GM21786 (cell line): ENCODE measurements at regions not wholly inside any gene's neighbourhood (a gene's known extent, or its start where the extent isn't known, plus 50 kb on each side); places are given as distances from the start of the nearest gene placed in this dataset.
"Not testable (repeated sequence)": the region's sequence is repeated elsewhere in the genome, so short reads cannot be mapped to it uniquely, and the experiment has no call there.

Experiments used
- ATAC-seq: cut with Tn5 transposase; IDR thresholded peaks from one replicate; pipeline ENCODE4 v1.9.1; 2021; ENCODE audit not compliant: unreplicated experiment

DNA sequence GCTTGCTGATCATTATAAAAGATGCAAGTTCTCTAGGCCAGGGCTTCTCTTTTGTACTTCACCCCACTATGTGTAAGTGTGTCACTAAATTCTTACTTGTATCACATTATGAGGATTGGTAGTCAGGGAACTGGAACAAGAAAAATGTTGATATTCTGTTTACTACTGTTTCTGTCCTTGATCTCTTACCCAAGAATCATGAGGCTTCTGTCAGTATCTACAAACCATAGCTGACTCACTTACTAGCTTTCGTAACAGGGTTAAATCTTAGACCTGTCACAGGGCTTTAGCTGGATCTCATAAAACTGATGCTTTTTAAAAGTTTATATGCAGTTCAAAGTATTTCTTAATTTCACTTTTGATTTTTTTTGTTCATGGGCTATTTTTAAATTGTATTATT is 681.2 kb downstream of the PLPP3 start:
- ATAC-seq = no peak

DNA sequence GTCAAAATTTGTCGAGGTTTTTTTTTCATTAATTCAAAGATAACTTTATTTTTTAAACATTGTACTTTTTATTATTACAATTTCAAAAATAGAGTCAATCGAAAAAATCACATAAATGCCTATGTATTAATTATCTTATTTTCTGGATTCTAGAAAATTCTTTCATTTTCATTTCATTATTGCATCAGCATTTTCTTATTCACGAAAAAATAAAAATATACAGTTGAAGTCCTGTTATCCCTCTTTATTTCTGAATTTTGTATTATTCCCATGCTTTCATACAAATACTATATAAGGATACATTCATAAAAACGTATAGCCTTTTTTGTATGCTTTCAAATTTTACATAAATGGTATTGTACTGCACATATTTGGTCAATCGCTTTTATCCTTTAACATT is 681.0 kb upstream of the USP24 start:
- no peak for ATAC-seq

DNA sequence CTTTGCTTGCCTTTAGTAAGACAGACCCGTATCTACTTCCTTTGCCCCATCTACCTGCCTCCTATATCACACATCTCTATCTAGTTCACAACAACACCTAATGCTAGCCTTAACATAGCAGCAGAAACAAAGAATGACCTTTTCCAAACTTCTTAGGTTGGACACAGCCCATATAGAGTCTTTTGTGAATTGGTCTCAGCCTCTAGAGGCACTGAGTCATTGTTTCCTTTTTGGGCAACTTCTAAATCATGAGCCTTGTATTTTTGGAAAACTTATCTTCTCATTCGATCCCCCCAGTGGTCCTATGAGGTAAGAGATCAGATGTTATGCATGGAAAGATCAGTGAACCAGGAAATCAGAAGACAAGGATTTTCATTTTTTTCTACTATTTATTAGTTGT is 679.4 kb upstream of the USP24 start:
- no peak for ATAC-seq

- ATAC-seq = no peak
Measured at GRCh38 chr1:55893155-55893554, 678.0 kb upstream of the USP24 start.

GRCh38 chr1:55888685-55889317 is 673.6 kb upstream of the USP24 start:
- no peak for ATAC-seq

GRCh38 chr1:55886856-55887712 is 671.9 kb upstream of the USP24 start:
- ATAC-seq = no peak

GRCh38 chr1:55885619-55886018 is 670.5 kb upstream of the USP24 start:
- ATAC-seq = no peak

- no peak for ATAC-seq
Measured at GRCh38 chr1:55882931-55883330, 667.8 kb upstream of the USP24 start.

DNA sequence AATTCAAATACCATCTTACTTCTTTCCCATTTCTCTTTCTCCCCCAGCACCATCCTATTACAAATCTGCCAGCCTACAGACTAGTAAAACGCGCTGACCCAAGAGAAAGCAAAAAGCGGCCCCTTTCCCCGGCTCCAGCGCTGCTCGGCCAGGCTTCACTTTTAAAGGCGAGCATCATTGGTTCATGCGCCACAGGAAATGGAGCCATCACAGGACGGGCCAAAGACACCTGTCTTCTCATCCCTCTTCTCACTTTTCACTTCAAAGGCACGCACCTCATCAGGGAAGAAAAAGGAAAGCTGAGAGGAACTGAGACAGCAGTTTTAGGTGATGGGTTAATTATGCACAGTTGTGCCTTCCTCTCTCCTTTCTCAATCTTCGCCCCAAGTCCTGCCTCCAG is 664.2 kb upstream of the USP24 start:
- ATAC-seq = no peak

- no peak for ATAC-seq
Measured at GRCh38 chr1:55877437-55878232, 662.5 kb upstream of the USP24 start.

DNA sequence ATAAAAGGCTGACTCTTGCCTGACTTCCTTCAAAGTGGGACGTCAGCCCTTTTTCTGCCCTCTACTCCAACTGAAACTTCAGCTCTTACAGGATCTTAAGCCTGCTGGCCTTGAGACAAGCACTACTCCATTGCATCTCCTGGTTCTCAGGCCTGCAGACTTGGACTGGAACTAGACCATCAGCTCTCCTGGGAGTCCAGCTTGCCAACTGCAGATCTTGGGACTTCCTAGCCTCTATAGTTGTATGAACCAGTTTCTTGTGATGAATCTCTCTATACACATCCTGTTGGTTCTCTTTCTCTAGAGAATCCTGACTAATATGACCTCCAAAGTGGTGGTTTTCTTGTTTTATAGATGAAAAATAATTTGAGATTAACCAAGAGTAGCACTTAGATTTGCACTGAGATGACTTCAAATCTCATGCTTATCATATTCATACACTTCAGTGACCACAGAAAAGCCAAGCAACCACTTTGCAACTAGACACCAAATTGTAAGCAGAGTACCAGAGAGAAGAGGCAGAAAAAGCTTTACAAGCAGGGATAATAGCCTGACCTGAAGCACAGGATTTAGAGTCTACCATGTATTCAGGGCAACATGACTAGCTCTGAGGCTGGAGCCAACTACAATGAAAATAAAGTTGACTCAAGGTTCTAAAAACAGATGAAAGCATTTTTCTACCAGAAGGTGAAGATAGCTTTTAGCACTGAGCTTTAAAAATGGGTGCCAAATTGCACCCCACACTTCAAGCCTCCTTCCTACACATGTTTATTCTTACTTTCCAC is 661.3 kb upstream of the USP24 start:
- no peak for ATAC-seq

- ATAC-seq = no peak
Measured at GRCh38 chr1:55870106-55870505, 654.9 kb upstream of the USP24 start.

DNA sequence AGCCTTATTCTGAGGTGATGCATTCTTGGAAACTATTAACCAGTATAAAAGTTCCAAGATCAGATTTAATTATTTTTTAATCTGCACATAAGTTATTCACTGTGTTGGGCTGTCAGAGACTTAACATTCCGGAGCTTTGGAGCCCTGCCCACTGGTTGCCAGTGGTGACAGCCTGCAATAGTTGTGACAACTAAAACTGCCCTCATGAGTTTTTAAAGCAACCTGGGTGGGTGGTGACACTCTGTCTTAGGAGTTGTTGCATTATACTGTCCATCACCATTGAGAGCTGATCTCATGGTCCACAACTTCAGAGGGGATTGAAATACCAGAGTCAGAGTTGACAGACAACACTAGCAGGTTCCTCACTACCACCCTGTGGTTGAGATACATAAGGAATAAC is 653.9 kb upstream of the USP24 start:
- no peak for ATAC-seq

DNA sequence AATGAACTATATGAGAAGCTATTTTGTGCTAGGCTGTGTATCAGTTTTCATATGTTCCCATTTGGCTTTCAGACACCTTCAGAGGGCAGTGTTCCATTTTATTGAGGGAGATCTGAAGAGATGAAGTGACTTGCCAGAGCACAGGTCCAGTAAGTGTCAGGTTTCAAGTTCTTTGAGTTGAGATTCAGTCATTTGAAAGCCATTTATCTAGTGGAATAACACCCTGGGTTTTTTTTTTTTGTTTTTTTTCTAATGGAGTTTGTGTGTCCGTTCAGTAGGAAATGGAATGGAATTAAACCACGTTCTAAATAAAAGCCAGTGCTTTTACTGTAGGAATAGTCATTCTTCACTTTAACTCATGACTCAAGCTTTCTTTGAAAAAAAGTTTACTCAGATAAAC is 652.9 kb upstream of the USP24 start:
- ATAC-seq = no peak

DNA sequence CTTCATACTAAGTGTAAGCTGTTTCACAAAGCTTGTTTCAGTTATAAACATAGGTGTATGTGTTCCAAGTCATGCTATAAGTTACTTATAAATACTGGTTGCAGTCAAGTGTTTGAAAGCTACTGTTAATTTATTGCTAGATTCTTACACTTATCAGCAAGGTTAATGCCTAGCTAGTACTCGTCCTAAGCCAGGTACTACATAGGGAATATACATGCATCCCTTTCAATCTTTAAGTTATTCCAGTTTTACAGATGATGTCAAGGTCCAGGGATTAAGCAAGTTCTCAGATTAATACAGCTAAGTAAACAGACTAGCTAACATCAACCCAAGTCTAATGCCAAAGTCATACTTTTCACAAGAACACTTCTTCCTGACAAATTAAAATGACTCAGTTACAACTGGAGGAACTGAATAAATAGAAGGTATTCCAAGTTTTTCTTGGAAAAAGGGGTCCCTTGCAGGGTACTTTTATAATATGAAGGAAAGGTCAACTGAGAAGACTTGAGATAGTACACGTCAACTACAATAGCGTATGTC is 652.2 kb upstream of the USP24 start:
- no peak for ATAC-seq

DNA sequence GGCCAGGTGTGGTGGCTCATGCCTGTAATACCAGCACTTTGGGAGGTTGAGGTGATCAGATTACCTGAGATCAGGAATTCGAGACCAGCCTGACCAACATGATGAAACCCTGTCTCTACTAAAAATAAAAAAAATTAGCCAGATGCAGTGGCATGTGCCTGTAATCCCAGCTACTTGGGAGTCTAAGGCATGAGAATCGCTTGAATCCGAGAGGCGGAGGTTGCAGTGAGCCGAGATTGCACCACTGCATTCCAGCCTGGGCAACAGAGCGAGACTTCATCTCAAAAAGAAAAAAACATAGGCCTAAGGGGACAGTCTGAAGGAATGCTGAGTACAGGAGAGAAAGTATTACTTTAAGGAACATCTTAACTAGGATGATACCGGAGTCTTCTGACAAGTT is 650.6 kb upstream of the USP24 start:
- ATAC-seq = not testable (repeated sequence)

DNA sequence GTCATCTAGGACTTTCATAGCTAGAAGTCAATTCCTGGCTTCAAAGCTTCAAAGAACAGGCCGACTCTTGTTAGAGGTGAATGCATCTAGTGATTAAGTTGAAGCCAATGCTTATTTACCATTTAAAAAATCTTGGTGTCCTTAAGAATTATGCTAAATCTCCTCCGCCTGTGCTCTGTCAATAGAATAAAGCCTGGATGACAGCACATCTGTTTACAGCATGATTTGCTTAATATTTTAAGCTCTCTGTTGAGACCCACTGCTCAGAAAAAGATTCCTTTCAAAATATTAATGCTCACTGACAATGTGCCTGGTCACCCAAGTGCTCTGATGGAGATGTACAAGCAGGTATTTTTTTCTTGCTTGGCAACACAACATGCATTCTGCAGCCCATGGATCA is 649.1 kb upstream of the USP24 start:
- ATAC-seq = no peak

GRCh38 chr1:55861676-55862340 is 646.6 kb upstream of the USP24 start:
- no peak for ATAC-seq

DNA sequence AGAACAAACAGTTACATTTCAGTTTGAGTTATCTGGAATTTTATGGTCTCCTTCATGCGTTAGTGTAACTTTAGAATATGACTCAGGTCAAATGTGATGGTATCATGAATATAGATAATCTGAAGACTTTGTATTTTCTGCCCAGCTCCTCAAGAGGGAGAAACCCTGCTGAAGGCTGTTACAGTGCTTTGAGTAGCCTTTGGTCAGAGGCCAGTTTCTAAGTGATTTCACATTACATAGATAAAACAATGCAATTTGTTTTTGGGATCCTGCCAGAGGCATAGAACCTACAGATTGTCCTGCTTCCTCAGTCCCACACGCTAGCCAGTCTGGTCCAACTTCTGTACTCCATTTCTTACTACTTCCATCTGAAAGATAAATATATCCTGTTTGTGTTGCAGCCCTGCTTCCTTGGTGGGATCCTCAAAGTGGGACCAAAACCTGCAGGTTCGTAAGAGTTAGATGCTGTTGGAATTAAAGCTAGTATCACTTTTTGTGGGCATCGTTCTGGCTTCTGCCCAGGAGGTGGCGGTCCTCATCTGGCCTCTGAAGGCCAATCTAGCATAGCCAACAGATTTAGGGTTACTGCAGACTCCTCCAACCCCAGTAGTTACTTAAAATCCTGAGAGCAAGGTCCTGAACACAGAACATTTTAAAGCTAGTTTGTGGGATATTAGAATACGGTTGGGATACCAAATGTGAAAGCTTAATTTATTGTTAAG is 645.8 kb upstream of the USP24 start:
- ATAC-seq = no peak

DNA sequence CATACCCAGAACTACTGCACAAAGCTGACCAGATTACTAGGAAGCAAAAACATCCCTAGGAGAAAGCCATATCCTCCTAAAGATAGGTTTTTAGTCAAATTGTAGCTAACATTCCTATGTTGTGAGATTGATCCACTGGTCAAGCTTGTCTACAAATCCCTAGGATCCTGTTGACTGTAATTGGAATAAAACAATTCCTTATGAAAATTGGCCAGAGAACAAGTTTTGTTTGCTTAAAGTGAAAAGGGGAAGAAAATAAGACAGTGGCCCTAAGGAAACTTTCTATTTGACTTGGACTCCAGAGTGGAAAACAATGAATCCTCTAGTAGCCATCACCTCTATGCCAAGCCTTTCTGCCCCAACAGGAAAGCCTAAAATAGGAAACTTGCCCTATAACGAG is 645.2 kb upstream of the USP24 start:
- ATAC-seq = no peak
